Lung (tissue), 11 donors: ENCODE measurements at regions not wholly inside any gene's neighbourhood (a gene's known extent, or its start where the extent isn't known, plus 50 kb on each side); places are given as distances from the start of the nearest gene placed in this dataset.

ENCODE experiments used
- ATAC-seq: fragments of 200-7000 bp; cut with Tn5 transposase; one replicate; pipeline ENCODE4 v1.9.1; 2020; ENCODE audit warnings: moderate number of reproducible peaks; ENCODE audit not compliant: insufficient read depth, low FRiP score
- DNase-seq, 3 donors: peaks; one replicate each; pipeline ENCODE4 v3.0.0-alpha.2; 2013 to 2017
- H3K27ac ChIP-seq, 2 donors: one replicate each; pipeline ENCODE4 v1.5.1; 2013; ENCODE audit warnings: mild to moderate bottlenecking in 2 of 2, moderate library complexity in 2 of 2, control low read depth in 1 of 2, inconsistent platforms in 1 of 2, low read depth in 1 of 2, low read length in 1 of 2
- H3K27me3 ChIP-seq, 3 donors: one replicate each; pipeline ENCODE4 v1.5.1; 2013; ENCODE audit warnings: low read length in 2 of 3; ENCODE audit not compliant: control insufficient read depth in 3 of 3, insufficient read depth in 3 of 3
- H3K36me3 ChIP-seq, 4 donors: one replicate each; pipeline ENCODE4 v1.5.1; 2013; ENCODE audit warnings: low read length in 4 of 4, mild to moderate bottlenecking in 1 of 4, moderate library complexity in 1 of 4; ENCODE audit not compliant: control insufficient read depth in 4 of 4, insufficient read depth in 4 of 4
- H3K4me1 ChIP-seq, 5 donors: one replicate each; pipeline ENCODE4 v1.5.1; 2013; ENCODE audit warnings: low read length in 5 of 5, mild to moderate bottlenecking in 2 of 5, moderate library complexity in 1 of 5; ENCODE audit not compliant: control insufficient read depth in 5 of 5, insufficient read depth in 5 of 5
- H3K4me3 ChIP-seq: one replicate; pipeline ENCODE4 v1.5.1; 2013; ENCODE audit warnings: mild to moderate bottlenecking, control low read depth, moderate library complexity
- H3K9ac ChIP-seq, 2 donors: one replicate each; pipeline ENCODE4 v1.5.1; 2013; ENCODE audit warnings: low read length in 2 of 2, control low read depth in 1 of 2; ENCODE audit not compliant: insufficient read depth in 1 of 2
- H3K9me3 ChIP-seq, 4 donors: one replicate each; pipeline ENCODE4 v1.5.1; 2013; ENCODE audit warnings: low read length in 3 of 4, mild to moderate bottlenecking in 1 of 4, moderate library complexity in 1 of 4; ENCODE audit not compliant: control insufficient read depth in 4 of 4, insufficient read depth in 3 of 4
- WGBS, 2 donors: extraction: QIAGEN DNeasy Blood & Tissue Kit; methylation state at CpG; one replicate each; pipeline ENCODE4 v1.1.7; 2013; 5-methylcytosine and 5-hydroxymethylcytosine counted together
- TF ChIP-seq, protein P1 (sequence below): IDR thresholded peaks from 2 replicates; pipeline ENCODE4 v1.5.1; 2012; ENCODE audit warnings: mild to moderate bottlenecking; ENCODE audit errors: control extremely low read depth, extremely low read depth
- donor health status: control.
- donor health status: control.
- donor health status: Bipolar disorder and iron deficiency.
- donor health status: healthy.
- donor health status: DM: yes; HTN: yes; CAD: no.

DNA sequence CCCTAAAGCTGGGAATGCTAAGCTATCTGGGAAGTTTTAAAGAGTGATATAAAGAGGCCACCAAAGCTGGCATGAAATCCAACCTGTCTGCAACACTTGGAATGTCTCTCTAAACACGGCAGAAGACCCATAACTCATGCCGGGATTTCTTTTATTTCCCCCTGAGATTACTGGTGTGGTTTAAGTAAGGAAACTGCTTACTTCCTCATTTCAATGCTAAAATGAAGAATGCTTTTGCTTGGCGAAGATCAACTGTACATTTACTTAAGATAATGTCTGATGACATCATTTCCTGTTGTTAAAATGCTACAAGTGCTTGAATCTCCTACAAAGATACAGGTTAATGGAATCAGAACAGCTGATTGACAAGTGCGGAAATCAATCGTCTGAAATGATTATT is 353.8 kb upstream of the SALL3 start:
- TF ChIP-seq, protein P1, sequence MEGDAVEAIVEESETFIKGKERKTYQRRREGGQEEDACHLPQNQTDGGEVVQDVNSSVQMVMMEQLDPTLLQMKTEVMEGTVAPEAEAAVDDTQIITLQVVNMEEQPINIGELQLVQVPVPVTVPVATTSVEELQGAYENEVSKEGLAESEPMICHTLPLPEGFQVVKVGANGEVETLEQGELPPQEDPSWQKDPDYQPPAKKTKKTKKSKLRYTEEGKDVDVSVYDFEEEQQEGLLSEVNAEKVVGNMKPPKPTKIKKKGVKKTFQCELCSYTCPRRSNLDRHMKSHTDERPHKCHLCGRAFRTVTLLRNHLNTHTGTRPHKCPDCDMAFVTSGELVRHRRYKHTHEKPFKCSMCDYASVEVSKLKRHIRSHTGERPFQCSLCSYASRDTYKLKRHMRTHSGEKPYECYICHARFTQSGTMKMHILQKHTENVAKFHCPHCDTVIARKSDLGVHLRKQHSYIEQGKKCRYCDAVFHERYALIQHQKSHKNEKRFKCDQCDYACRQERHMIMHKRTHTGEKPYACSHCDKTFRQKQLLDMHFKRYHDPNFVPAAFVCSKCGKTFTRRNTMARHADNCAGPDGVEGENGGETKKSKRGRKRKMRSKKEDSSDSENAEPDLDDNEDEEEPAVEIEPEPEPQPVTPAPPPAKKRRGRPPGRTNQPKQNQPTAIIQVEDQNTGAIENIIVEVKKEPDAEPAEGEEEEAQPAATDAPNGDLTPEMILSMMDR: no peak
- Histone ChIP-seq H3K27ac (no peak overlapping the region), H3K36me3 (no peaks in the 10 kb centered on the region), H3K4me3 (no peak overlapping the region), H3K9ac (no peak overlapping the region), H3K4me1 (peaks cover 0 to 11% (median 2%) of the 10 kb centered on the region in 5 donors), H3K9me3 (peaks cover 0 to 8% (median 0%) of the 10 kb centered on the region in 4 donors), H3K27me3 (no peaks in the 10 kb centered on the region)
- peak in 1 of 3 donors; percentile 17 for DNase-seq
- WGBS, 2 donors: 33 to 38% methylated on average over 5 of the region's 5 CpGs
- no peak for ATAC-seq

DNA sequence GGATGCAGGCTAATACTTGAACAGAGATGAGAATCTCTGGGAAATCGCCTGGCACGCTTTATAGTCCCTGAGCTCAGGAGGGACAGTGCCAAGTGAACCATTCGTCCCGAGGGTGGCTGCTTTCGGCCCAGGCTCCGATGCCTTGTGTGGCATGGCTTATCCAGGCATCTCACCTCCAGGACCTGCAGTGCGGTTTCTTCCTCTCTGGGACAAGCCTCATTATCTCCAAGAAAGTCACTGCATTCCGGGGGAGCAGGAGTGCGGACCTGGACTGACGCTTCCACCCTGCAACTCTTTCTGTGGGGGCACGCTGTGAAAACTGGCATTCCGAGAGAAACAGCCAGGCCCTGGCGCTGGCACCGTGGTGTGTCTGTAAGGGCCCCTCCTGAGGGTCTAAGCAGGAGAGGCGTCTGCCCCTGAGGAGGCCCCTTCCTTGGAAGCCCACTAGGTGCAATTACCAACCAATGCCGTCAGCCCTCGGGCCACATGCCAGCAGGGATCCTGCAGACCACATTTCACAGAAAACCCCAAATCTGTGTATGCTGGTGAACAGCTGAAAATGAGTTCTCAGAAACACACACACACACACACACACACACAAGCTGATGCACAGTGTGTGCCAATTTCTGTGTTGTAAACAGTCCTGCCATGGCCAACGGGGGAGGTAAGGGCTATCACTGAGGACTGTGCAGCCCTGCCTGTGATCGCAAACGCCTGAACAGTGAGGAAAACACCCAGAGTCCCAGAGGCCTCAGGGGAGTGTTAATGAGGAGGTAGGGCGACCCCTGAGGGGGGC is 351.9 kb upstream of the SALL3 start:
- TF ChIP-seq, protein P1: no peak
- WGBS, 2 donors: 86 to 87% methylated on average over 21 of the region's 21 CpGs
- DNase-seq: peak; percentile 65 to 74 (median 66)

DNA sequence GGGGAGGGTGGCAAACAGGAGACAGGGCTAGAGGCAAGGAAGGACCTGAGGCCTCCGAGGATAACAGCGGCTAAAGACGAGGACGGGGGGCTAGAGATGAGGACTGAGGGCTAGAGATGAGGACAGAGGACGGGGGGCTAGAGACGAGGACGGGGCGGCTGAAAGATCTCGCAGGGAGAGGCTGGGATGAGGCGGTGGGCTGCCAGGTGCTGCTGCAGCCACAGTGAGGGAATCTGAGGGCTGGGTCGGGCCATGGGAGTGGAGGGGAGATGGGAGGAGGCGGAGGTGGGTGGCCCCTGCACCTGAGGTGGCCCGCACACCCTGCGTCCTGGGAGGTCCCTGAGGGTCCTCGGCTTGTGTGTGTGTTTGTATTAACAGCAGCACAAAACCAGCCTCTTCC is 350.2 kb upstream of the SALL3 start:
- H3K9ac ChIP-seq: no peak overlapping the region
- H3K27ac ChIP-seq: no peak overlapping the region
- no peak for ATAC-seq
- WGBS, 2 donors: 89 to 91% methylated on average over 15 of the region's 15 CpGs
- H3K36me3 ChIP-seq: no peaks in the 10 kb centered on the region
- peaks cover 0 to 12% (median 0%) of the 10 kb centered on the region in 4 donors for H3K9me3 ChIP-seq
- peaks cover 0 to 11% (median 2%) of the 10 kb centered on the region in 5 donors for H3K4me1 ChIP-seq
- TF ChIP-seq, protein P1: no peak
- H3K4me3 ChIP-seq: no peak overlapping the region
- no peaks in the 10 kb centered on the region for H3K27me3 ChIP-seq
- no peak for DNase-seq

More for the DNA sequence above, 351.9 kb upstream of the SALL3 start:
- Histone ChIP-seq H3K4me1 (peaks cover 0 to 11% (median 2%) of the 10 kb centered on the region in 5 donors), H3K9me3 (peaks cover 0 to 12% (median 0%) of the 10 kb centered on the region in 4 donors), H3K9ac (no peak overlapping the region), H3K27me3 (no peaks in the 10 kb centered on the region), H3K36me3 (no peaks in the 10 kb centered on the region), H3K27ac (no peak overlapping the region), H3K4me3 (no peak overlapping the region)
- no peak for ATAC-seq
